DMS153 treated with DMSO at 0.1 percent for 48 hours (cell line): ENCODE measurements at regions not wholly inside any gene's neighbourhood (a gene's known extent, or its start where the extent isn't known, plus 50 kb on each side); places are given as distances from the start of the nearest gene placed in this dataset.
A peak's percentile ranks its signal among the peaks of the same experiment; 100 is the strongest.

ENCODE experiments used
- DNase-seq: peaks from one replicate; lab custom pipeline; 2025; ENCODE audit not compliant: unreplicated experiment; lab: John Stamatoyannopoulos, UW

DNA sequence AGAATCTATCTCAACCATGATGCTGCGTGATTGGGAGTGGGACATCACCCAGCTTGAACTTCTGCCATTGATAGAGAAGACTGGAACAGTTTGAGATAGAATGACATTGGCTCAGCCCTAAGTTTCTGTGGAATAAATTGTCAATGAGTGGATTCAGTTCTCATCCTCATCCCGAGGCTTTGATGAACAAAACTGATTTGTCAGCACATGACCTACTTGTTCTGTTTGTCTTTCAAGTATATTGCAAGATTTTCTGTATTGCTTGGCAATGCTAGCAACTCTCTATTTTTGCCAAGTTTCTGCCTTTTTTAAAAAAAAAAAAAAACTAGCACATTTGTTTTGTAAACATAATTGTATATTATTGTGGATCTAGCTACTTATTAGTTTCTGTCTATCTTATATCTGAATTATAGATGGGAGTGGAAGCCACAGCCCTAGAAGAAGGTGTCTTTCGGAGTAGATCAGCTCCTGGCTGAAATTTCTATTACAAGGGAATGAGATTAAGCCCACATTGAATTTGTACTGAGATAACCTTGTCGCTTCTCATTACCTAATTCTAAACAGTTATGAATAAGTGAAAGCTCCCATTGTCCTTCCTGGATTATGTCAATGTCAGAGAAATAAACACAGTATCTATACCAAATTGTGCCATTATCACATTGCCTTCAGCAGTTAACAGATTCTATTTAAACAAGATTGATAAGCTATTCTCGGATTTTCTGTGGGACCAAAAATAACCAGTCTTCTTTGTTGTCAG is 166.1 kb downstream of the TNFSF13B start:
- no peak for DNase-seq

DNA sequence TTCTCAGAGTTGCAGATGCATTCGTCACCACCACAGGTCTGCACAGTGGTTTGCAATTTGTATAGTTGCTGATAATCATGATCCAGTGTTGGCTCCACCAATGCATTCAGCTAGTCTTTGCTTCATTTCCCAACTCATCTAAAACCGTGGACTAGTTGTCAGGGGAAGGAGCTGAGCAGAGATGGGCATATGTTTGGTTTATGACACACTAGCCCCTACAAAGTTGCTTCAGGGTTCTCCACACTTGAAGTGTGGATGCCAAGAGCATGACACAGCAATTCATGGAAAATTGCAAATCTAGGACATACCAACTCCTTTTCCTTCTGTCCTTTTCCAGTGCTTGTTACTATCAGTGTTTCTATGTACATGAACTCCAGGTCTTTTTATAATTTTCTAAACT is 168.0 kb downstream of the TNFSF13B start:
- DNase-seq = no peak

DNA sequence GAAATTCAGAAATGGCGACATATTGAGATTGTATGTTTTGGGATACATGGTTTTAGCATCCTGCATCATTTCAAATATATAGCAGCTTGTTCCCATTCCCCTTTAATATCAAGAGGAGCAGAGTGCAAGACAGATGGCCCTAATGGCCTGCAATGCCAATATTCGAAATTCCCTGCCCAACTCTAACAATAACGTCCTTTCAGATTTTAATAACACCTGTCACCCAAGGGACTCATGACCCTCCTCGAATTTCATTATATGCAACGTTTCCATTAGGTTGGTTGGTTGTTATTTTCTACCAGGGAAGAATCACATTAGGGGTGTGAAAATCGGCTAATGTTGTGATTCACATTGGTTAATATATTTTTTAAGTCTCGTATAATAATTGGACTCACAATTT is 170.0 kb downstream of the TNFSF13B start:
- no peak for DNase-seq

DNA sequence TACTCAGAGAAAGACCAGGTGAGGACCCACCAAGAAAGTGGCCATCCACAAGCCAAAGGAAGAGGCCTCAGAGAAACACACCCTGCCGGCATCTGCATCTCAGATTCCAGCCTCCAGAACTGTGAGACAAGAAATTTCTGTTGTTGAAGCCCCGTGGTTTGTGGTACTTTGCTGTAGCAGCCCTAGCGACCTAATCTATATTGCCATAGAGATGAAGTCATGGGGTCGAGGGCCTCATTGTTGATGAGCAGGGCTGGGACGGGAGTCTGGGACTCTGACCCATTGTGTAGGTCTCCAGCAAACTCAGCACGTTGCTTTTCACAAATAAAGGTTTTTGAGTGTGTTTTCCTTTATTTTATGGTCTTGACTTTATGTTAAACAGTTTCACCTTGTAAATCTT is 174.9 kb downstream of the TNFSF13B start:
- no peak for DNase-seq

DNA sequence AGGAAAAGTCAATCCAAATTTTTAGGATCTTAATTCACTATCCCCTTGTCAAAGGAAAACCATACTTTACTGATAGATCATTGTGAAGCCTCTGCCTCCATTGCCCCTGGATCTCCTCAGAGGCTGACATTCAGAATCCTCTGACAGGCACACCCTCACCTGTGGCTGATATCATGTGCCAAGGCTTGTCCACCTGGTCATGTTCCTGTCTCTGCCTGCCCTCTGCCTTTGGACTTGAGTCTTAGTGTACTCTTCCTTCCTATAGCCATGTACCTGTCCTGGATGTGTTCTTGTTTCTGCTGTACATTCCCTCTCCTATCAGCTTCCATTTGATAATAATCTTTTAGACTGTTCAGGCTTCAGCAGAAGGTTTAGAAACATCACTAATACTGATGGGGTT is 179.4 kb downstream of the TNFSF13B start:
- no peak for DNase-seq

DNA sequence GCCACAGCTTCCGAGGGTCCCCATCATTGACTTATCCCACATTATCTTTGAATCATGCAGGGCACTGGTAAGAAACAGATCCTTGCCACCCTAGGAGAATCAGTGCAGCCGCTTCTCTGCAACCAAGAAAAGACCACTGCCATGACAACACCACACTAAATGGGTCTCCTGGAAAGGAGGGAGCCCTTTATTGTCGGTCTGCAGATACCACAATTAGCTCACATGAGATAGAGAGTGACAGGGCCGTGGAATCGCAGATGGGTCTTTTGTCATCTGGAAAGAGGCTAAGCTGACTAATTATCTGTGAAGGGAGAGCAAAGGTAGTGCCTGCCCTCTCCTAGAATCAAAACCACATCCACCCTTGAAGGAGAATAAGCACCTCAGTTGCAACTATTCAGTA is 178.3 kb upstream of the MYO16 start:
- no peak for DNase-seq

DNA sequence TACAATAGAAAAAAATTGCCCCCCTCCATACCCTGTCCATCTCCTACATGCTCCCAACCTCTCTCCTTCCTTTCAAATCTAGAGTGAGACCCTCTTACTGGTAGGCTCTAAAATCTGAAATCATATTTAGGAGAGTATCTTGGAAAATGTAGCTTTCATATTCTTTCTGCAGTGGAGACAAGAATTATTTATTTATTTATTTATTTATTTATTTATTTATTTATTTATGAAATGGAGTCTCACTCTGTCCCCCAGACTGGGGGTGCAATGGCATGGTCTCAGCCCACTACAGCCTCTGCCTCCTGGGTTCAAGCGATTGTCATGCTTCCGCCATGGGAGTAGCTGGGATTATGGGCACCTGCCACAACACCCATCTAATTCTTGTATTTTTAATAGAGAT is 174.1 kb upstream of the MYO16 start:
- DNase-seq = no peak

DNA sequence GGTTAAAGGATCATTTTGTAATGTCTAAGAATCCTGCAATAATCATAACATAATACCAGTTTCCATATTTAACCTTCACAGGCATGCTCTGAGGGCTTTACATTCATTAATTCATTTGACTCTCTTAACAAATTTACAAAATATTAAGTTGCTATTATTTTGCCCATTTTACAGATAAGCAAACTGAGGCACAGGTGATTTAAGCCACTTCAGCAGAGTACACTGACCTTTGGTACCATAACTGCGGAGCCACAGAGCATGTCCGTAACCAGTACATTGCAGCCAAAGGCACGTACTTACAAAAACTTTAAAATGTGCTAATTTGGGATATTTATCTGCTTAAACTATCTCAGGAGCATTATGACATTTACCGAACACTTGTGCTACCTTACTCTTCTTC is 169.4 kb upstream of the MYO16 start:
- DNase-seq = no peak

DNA sequence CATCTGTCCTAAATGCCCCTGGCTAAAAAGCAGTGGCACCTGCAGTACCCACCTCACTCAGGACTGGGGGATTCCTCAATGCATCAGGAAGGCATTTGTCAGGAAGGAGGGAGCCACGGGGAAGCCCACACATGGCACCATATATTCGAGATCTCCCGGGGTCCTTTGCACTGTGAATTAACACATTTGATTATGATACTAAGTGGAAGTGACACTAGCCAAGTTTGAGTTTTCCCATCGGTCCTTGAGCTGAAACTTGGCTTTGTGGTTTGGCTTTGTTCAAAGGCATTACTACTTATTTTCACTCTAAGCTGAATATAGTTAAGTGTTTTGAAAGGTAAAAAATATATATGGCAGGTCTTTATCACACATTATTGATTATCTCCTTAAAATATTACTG is 168.7 kb upstream of the MYO16 start:
- DNase-seq = no peak

DNA sequence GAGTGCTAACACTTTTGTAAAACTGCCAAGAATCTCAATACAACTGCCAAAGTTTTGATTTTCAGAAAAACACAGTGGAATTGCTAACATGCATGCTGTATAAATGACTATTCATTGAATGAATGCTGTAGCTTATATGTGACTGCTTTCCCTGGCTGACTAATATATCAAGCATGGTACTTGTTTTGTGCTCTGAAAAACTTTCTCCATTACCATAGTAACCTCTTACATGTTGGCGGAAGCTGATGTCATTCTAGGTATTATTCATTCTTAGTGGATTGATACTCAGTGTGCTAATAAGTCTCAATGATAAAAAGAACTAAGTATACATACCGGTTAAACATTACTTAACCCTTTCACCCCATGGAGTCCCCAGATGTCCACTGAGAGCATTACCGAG is 166.1 kb upstream of the MYO16 start:
- DNase-seq = no peak

DNA sequence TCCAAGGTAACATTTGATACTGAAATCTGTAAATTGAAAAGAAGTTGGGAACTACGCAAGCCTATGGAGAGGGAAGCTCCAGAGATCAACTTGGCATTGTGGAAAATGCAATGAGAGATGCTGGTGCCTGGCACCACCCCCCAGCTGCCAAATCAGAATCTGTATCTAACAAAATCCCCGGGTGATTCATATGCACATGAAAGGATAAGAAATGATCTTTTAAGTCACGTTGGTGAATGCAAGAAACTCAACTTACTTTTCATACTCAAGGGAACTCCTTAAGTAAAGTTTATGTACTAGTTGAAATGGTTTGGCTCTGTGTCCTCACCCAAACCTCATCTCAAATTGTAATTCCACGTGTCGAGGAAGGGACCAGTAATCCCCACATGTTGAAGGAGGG is 158.5 kb upstream of the MYO16 start:
- DNase-seq = no peak

DNA sequence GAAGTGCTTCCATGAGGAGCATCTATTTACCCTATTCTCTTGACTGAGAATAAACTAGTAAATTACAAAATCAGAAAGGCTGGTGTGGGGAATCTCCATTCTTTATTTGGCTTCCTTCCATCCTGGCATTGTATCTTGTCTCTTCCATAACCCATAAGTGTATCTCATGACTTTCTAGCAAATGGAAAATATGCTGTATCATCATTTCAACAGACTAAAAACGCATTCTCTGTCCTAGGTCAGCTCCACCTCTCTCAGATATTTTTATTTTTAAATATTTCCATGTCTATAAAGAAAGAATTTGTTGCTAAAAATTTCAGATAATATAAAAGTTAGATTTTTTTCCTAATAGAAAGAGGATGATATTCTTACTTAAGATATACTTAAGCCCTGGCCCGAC is 154.2 kb upstream of the MYO16 start:
- no peak for DNase-seq

DNA sequence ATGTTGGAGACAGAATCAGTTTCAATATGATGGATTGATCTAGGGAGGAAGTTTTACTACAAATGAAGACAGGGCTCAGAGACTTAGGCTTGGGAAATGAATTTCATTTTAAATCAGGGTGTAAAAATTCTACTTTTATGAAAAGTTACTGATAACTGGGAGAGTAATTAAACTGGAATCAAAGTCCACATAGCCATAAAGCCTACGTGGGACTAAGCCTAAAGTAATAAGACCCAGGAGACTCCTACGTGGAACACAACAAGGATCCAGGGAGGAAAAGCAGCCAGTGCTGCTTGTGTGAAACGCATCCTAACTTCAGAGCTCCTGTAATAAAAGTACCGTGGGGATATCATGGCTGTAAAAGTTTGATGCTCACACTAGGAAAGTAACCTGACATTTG is 152.0 kb upstream of the MYO16 start:
- DNase-seq = no peak

DNA sequence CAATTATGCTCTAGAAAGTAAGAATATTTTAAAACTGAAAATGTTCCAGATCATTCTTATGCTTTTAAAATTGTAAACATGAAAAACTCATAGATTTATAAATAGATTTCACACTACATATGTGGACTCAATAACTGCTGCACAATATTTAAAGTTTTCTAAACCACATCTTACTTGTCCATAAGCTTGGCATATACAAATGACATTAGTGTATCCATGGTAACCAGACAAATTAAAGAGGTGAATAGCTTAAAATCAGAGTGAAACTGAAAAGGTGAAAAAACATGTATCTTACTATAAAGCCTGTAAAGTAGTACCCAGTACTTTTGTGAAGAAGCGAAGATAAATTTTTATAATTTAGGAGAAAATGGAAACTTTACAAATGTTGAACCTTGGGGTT is 151.2 kb upstream of the MYO16 start:
- DNase-seq = no peak

DNA sequence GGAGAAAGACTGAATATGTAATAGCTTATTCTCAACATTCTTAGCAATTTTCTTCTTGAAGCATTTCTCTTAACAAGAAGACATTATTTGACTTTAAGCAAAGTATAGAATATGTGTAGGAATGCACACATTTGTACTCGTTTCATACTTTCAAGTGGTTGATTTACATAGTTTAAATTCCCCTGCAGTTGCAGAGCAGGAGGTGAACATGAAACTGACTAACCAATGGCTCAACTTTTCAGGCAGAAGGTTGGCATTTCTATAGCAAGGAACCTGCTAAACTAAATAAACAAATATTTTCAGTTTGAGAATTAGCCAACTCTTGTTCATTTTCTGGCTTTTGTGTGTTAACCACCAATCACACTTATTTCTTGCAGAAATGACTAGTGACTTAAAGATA is 145.4 kb upstream of the MYO16 start:
- no peak for DNase-seq

DNA sequence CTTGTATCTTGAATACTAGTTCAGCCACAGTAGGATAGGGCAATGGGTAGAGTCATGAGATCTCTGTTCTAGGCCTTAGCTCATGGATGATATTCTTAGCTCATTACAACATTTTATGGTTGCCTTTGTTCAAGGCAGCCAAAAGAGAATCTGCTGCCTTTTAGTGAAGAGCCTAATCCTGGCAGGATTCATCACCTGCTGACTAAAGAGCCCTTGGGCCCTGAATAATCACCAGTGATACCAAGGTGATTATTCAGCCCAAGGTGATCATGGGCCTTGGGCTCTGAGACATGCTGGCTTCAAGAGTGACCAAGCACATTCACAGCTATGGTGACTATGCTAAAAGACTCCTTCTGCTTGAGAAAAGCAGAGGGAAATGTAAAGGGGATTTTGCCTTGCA is 143.3 kb upstream of the MYO16 start:
- no peak for DNase-seq

DNA sequence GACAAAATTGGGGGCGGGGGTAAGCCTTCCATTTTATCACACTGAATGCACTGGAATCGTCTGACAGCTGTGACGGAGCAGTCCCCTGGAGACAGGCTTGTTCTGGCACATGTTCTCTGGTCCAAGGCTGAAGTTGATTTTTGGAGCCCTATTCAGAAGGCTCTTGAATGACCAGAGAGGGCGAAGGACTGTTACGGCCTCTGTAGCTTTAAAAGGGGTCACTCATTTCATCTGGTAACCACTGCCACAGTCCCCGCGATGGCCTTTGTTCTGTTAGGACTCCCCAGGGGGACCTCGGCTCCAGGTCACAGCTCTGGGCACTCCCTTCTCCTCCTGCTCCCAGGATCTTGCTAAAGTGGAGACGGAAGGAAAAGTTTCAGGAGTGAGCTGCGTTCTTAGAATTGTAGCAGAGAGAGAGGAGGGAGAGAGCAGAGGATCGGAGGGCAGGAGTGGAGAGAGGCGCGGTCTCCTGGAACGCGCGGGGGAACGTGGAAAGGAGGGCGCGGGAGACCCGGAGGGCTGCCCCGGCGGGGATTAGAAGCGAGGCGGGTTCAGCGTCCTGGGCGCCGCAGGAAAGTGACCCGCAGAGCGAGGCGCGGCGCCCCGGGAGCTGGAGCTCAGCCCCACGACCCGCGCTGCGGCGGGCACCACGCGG is 134.3 kb upstream of the MYO16 start:
- DNase-seq = no peak

DNA sequence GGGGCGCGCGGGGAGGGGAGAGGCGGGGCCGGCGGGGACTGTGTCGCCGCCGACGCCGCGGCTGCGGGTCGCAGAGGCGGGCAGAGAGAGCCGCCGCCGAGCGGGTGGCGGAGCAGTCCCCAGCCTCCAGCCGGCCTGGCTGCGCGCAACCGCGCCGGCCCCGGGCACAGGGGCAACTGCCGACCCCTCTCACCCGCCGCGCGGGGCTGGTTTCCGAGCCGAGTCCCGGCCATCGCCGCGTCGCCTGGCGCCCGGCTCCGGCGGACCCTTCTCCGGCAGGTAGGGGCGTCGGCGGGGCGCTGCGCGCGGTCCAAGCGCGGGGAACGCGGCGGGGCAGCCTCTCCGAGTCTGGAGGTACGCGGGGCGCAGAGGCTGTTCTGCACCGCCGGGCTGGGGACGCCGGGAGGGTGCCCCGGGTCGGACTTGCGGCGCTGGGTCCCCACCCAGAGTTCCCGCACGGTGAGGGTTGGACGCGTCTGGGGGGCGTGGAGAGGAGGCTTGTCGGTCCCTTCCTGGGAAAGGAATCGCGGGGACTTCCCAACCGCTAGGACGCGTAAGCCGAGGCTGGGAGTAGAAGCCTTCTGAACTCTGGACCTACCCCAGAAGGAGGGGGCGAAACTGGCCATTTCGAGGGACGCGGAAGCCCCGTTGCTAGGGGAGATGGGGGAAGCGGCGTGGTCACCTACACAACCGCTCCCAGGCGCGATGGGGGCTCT is 133.6 kb upstream of the MYO16 start:
- no peak for DNase-seq

DNA sequence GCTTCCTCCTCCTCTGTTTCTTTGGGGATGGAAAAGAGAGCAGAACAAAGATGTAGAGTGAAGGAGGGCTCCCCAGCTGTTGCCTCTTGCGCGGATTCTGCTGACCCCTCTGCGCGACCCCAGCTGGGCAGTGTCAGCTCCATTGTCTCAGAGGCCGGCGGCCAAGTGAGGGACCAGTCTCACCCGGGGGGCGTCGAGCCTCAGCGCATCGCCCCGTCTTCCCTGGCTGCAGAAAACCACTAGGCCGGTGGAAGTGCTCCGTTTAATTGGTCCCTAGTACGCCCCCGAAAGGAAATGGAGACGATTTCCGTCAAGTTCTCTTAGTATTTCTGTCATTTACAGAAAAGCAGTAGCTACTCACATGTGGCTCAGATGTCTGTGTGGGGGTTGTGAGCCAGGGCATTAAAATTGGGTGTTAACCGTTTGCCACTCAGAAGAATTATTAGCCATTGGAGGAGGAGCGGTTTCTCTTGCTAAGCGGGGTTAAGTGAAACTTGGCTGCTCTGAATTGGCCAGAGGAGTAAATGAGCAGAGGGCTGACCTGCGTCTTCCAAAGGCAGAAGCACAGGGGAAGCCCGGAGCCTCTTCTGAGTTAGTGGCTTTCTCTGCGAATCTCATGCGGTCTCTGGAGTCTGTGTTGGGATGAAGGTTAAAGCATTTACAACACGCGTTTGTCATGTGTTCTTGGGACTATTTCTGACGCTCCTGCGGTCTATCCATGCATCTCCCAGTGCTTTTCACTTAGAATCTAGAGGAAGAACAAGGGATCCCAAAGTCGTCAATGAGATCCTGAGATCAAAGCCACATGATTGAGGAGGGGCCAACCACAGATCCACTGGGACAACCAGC is 132.8 kb upstream of the MYO16 start:
- DNase-seq = no peak

DNA sequence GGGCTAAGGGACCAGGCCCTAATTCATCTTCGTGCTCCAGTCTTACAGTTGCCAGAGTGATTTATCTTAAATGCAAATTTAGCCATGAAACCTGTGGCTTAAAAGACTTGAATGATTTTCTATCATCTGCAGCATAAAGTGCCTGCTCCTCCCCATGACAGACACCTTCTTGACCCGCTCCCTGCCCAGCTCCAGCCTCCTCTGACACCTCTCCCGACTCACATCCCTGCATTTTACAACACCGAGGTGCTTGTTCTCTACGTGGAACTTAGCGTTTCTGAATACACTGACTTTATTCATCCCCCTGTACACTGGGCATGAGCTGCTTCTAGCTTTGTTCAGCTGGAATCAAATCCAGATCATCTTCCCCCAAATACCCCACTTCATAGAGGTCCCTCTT is 128.7 kb upstream of the MYO16 start:
- no peak for DNase-seq

DNA sequence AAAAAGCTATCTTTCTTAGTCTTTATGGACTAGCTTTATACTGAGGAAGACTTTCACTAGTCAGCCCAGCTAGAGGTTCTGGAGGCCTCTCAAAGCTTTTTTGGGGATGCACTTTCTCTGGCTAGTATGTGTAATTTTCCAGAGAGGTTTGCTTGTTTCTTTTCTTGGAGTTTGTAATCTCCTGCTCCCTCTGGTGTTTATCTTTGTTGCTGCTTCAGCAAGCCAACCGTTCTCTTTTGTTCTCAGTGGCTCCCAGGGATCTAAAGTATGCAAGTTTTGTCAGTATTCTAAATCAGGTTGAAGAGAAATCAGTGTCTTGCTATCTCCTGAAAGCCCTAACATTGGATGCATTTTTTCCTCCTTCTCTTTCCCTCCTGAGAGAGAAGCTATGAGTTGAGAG is 121.1 kb upstream of the MYO16 start:
- DNase-seq = peak; percentile 11
